AG04450 (cell line): ENCODE measurements at regions not wholly inside any gene's neighbourhood (a gene's known extent, or its start where the extent isn't known, plus 50 kb on each side); places are given as distances from the start of the nearest gene placed in this dataset.
"Not testable (repeated sequence)": the region's sequence is repeated elsewhere in the genome, so short reads cannot be mapped to it uniquely, and the experiment has no call there.

Source experiments
- CTCF ChIA-PET: fragments of 300-600, 350-600 bp; formaldehyde crosslinking; extraction: SDS; loops from one replicate; lab custom pipeline; 2022; ENCODE audit warnings: antibody characterized with exemption, inconsistent platforms; lab: Charles Lee
- POLR2A ChIA-PET: fragments of 350-600 bp; formaldehyde crosslinking; extraction: SDS; loops from one replicate; lab custom pipeline; 2021; ENCODE audit warnings: antibody characterized with exemption, inconsistent platforms; lab: Yijun Ruan, JAX
- DNase-seq: peaks from one replicate; pipeline ENCODE4 v3.0.0-alpha.2; 2011; ENCODE audit warnings: low read depth, low spot score
- H3K27ac ChIP-seq: one replicate; pipeline ENCODE4 v1.5.1; 2012; ENCODE audit warnings: low read depth, low read length, control low read depth
- H3K27me3 ChIP-seq: one replicate; pipeline ENCODE4 v1.6.0; 2012; ENCODE audit warnings: low read length; ENCODE audit not compliant: control insufficient read depth, insufficient read depth
- H3K4me3 ChIP-seq: 2 replicates; pipeline ENCODE4 v1.5.1; 2011; ENCODE audit warnings: mild to moderate bottlenecking, low read depth, low read length, control low read depth
- H3K9me3 ChIP-seq: 2 replicates; pipeline ENCODE4 v1.5.1; 2012; ENCODE audit warnings: low read length; ENCODE audit not compliant: control insufficient read depth, insufficient read depth
- TF ChIP-seq, protein P1 (sequence below): IDR thresholded peaks from 2 replicates; pipeline ENCODE4 v1.5.1; 2011; ENCODE audit warnings: low read depth, low read length, control low read depth, inconsistent platforms

DNA sequence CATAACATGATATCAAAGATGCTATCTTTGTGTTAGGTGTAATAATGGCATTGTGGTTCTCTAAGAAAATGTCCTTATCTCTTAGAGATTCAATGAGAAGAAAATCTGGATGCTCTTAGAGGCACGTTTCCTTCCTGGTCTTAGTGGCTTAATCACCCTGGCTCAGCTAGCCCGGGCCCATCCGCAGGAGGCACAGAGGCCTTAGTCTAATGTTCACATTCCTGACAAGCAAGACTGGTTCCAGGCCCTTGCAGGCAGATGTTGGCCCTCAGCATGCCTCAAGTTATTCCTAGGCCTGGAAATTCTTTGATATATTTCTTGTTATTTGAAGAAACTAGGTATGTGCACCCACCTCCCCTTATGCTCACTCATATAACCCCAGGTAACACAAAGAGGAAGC is 357.6 kb downstream of the SFMBT2 start:
- POLR2A ChIA-PET, result no interaction called here
- no peak for DNase-seq
- H3K27ac ChIP-seq, result no peak overlapping the region
- CTCF ChIA-PET, result no interaction called here
- H3K9me3 ChIP-seq, result no peaks in the 10 kb centered on the region
- TF ChIP-seq, protein P1, sequence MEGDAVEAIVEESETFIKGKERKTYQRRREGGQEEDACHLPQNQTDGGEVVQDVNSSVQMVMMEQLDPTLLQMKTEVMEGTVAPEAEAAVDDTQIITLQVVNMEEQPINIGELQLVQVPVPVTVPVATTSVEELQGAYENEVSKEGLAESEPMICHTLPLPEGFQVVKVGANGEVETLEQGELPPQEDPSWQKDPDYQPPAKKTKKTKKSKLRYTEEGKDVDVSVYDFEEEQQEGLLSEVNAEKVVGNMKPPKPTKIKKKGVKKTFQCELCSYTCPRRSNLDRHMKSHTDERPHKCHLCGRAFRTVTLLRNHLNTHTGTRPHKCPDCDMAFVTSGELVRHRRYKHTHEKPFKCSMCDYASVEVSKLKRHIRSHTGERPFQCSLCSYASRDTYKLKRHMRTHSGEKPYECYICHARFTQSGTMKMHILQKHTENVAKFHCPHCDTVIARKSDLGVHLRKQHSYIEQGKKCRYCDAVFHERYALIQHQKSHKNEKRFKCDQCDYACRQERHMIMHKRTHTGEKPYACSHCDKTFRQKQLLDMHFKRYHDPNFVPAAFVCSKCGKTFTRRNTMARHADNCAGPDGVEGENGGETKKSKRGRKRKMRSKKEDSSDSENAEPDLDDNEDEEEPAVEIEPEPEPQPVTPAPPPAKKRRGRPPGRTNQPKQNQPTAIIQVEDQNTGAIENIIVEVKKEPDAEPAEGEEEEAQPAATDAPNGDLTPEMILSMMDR, result no peak
- no peaks in the 10 kb centered on the region for H3K27me3 ChIP-seq
- no peak overlapping the region for H3K4me3 ChIP-seq

DNA sequence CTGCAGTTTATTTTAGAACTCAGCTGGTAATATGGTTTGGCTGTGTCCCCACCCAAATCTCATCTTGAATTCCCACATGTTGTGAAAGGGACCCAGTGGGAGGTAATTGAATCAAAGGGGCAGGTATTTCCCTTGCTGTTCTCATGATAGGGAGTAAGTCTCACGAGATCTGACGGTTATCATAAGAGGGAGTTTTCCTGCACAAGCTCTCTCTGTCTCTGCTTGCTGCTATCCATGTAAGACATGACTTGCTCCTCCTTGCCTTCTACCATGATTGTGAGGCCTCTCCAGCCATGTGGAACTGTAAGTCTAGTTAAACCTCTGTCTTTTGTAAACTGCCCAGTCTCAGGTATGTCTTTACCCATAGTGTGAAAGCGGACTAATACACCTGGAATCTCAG is 360.8 kb downstream of the SFMBT2 start:
- CTCF ChIA-PET, H3K9me3 ChIP-seq, H3K4me3 ChIP-seq, H3K27ac ChIP-seq, H3K27me3 ChIP-seq, DNase-seq, POLR2A ChIA-PET: not testable (repeated sequence)

DNA sequence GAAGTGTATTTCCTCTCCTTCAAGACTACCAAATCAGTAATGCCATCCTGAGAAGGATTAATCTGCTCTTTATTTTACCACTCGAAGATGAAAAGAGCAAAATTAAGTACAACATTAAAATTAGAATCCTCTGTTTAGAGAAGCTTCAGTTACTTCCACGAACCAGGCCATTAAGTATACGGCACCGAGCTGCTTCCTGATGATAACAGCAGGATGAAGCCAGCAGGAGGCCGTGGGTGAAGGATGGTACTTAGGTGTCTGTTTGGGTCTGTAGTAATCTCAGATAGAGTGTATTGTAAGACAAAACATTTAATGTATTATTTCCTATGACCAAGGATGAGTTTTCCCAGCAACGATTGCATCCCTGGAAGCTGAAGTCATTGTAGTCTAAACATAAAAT is 362.8 kb downstream of the SFMBT2 start:
- Histone ChIP-seq H3K9me3 (no peaks in the 10 kb centered on the region), H3K27ac (no peak overlapping the region), H3K27me3 (no peaks in the 10 kb centered on the region), H3K4me3 (no peak overlapping the region)
- POLR2A ChIA-PET, result no interaction called here
- CTCF ChIA-PET, result no interaction called here
- TF ChIP-seq, protein P1, result no peak
- no peak for DNase-seq

DNA sequence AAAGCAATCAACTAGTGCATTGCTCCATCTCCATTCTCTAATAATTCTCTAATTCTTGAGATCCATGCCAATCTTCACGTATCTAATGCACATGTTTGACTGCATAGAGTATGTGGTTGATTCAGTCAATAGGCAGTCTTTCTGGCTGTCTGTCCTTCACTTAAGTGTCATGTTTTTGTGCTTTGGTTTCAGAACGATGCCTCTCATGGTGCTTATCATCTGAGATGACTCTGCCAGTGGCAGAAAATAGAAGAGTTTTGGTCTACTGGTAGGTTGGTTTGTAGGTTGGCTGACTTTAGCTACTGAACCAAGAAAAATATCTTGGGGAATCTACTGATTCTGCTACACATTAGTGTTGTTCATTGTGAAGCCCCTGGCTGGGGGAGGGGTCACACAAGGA is 364.2 kb downstream of the SFMBT2 start:
- CTCF ChIA-PET, result no interaction called here

DNA sequence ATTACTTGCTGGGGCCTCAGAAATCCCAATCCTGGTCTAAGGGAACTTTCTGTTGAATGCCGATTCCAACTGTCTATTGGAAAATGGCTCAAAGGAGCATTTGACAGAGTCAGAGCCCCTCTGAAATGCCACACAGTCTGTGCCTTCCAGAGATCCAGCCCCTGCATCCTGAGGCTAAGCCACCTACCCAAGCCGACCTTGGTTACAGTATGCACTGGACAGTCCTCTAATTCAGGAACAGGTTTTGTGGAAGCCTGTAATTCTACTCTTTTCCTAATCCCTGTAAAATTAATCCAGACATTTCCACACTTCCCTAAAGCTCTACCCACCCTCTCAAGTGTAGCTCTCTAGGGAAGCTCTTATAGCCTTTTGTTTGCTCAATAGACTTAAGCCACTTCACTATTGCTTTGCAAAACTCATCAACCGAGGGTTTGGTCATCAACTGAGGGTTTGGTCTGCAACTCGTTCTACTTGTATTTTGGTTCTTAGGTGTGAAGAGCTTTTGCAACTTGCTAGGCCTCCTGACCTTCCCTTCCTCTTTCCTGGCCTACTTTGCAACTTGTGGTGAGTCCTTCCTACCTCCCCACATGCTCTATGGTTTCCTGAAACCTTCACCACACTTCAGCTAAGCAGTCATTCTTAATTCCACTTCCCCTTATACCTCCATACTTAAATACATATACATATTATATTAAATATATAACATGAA is 364.8 kb downstream of the SFMBT2 start:
- no peak overlapping the region for H3K4me3 ChIP-seq
- no peak for DNase-seq
- TF ChIP-seq, protein P1, result no peak
- ChIA-PET POLR2A (no interaction called here), CTCF (interaction anchor here (0.5 kb wide), 1 partner anchor 213 kb away, joined by 3 read pairs; no protein-coding TSS in a partner anchor)
- H3K27me3 ChIP-seq, result no peaks in the 10 kb centered on the region
- H3K9me3 ChIP-seq, result no peaks in the 10 kb centered on the region
- no peak overlapping the region for H3K27ac ChIP-seq

More for the DNA sequence above, 364.2 kb downstream of the SFMBT2 start:
- Histone ChIP-seq H3K27ac (no peak overlapping the region), H3K27me3 (no peaks in the 10 kb centered on the region), H3K4me3 (no peak overlapping the region), H3K9me3 (no peaks in the 10 kb centered on the region)
- TF ChIP-seq, protein P1, result no peak
- no peak for DNase-seq
- POLR2A ChIA-PET, result no interaction called here
